Occipital lobe (tissue), 1 donor: ENCODE measurements at regions not wholly inside any gene's neighbourhood (a gene's known extent, or its start where the extent isn't known, plus 50 kb on each side); places are given as distances from the start of the nearest gene placed in this dataset.
"Not testable (repeated sequence)": the region's sequence is repeated elsewhere in the genome, so short reads cannot be mapped to it uniquely, and the experiment has no call there.

Source experiments
- DNase-seq: peaks from one replicate; lab custom pipeline; 2025; lab: John Stamatoyannopoulos, UW

GRCh38 chr1:208465786-208466590 is 221.8 kb upstream of the PLXNA2 start:
- DNase-seq, result no peak

GRCh38 chr1:208467151-208467780 is 223.1 kb upstream of the PLXNA2 start:
- no peak for DNase-seq

- peak; percentile 5 for DNase-seq
Observed at GRCh38 chr1:208475449-208475848, 231.3 kb upstream of the PLXNA2 start.

- DNase-seq, result no peak
Observed at GRCh38 chr1:208475951-208476845, 232.0 kb upstream of the PLXNA2 start.

GRCh38 chr1:208476846-208477170 is 232.6 kb upstream of the PLXNA2 start:
- no peak for DNase-seq

- DNase-seq, result no peak
Observed at GRCh38 chr1:208479435-208479834, 235.3 kb upstream of the PLXNA2 start.

GRCh38 chr1:208485512-208485911 is 241.3 kb upstream of the PLXNA2 start:
- no peak for DNase-seq

GRCh38 chr1:208486677-208487076 is 242.5 kb upstream of the PLXNA2 start:
- no peak for DNase-seq

GRCh38 chr1:208488432-208488831 is 244.2 kb upstream of the PLXNA2 start:
- DNase-seq, result not testable (repeated sequence)

GRCh38 chr1:208496467-208497371 is 252.5 kb upstream of the PLXNA2 start:
- DNase-seq, result no peak

- DNase-seq, result no peak
Observed at GRCh38 chr1:208497866-208498541, 253.8 kb upstream of the PLXNA2 start.

GRCh38 chr1:208499026-208499425 is 254.8 kb upstream of the PLXNA2 start:
- DNase-seq, result no peak

- DNase-seq, result no peak
Observed at GRCh38 chr1:208499601-208500000, 255.4 kb upstream of the PLXNA2 start.

GRCh38 chr1:208500375-208500774 is 256.2 kb upstream of the PLXNA2 start:
- DNase-seq, result no peak

GRCh38 chr1:208501542-208501941 is 257.4 kb upstream of the PLXNA2 start:
- no peak for DNase-seq

GRCh38 chr1:208503787-208504186 is 259.6 kb upstream of the PLXNA2 start:
- no peak for DNase-seq

- no peak for DNase-seq
Observed at GRCh38 chr1:208506812-208507211, 262.6 kb upstream of the PLXNA2 start.

- DNase-seq, result no peak
Observed at GRCh38 chr1:208509072-208509471, 264.9 kb upstream of the PLXNA2 start.

- DNase-seq, result no peak
Observed at GRCh38 chr1:208510192-208510952, 266.2 kb upstream of the PLXNA2 start.
